Neural crest cell (in vitro differentiated cells): ENCODE measurements at regions not wholly inside any gene's neighbourhood (a gene's known extent, or its start where the extent isn't known, plus 50 kb on each side); places are given as distances from the start of the nearest gene placed in this dataset.

ENCODE experiments used
- DNase-seq: peaks from one replicate; pipeline ENCODE4 v3.0.0; 2021; ENCODE audit warnings: low read depth, mixed read lengths, low spot score
- H3K27ac Mint-ChIP-seq: one replicate; pipeline ENCODE4 v1.8.0; 2021; ENCODE audit warnings: mild to moderate bottlenecking, mixed read lengths; ENCODE audit not compliant: unreplicated experiment
- H3K27me3 Mint-ChIP-seq: 2 replicates; pipeline ENCODE4 v1.8.0; 2021; ENCODE audit warnings: low read depth, mild to moderate bottlenecking, mixed read lengths
- H3K36me3 Mint-ChIP-seq: 2 replicates; pipeline ENCODE4 v1.8.0; 2021; ENCODE audit warnings: low read depth, mild to moderate bottlenecking, mixed read lengths
- H3K4me1 Mint-ChIP-seq: 2 replicates; pipeline ENCODE4 v1.8.0; 2021; ENCODE audit warnings: mixed read lengths
- H3K4me3 Mint-ChIP-seq: one replicate; pipeline ENCODE4 v1.8.0; 2021; ENCODE audit warnings: mild to moderate bottlenecking, mixed read lengths
- H3K9me3 Mint-ChIP-seq: 2 replicates; pipeline ENCODE4 v1.8.0; 2021; ENCODE audit warnings: mixed read lengths
- CTCF ChIP-seq: fragments of 200-600 bp; sonication (generic); conservative IDR thresholded peaks from 2 replicates; pipeline ENCODE4 v1.5.0; 2021; ENCODE audit warnings: antibody characterized with exemption, mild to moderate bottlenecking

DNA sequence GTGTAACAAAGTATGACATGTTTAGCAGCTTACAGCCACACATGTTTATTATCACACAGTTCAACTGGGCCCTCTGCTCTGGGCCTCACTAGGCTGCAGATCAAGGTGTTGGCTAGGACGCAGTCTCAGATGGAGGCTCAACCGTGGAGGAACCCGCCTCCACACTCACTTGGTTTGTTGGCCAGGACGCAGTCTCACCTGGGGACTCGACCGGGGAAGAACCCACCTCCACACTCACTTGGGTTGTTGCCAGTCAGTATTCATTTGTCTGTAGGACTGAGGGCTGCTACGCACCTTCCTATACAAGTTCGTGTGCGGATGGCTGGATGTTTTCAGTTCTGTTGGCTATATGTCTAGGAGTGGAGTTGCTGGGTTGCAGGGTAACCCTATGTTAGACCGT is 240.7 kb upstream of the CIBAR2 start:
- H3K4me1 Mint-ChIP-seq = peaks cover 29% of the 10 kb centered on the region
- H3K27me3 Mint-ChIP-seq = peaks cover 3% of the 10 kb centered on the region
- no peak for TF ChIP-seq CTCF
- no peaks in the 10 kb centered on the region for H3K36me3 Mint-ChIP-seq
- DNase-seq = no peak
- no peak overlapping the region for H3K4me3 Mint-ChIP-seq
- H3K9me3 Mint-ChIP-seq = no peaks in the 10 kb centered on the region
- H3K27ac Mint-ChIP-seq = no peak overlapping the region

DNA sequence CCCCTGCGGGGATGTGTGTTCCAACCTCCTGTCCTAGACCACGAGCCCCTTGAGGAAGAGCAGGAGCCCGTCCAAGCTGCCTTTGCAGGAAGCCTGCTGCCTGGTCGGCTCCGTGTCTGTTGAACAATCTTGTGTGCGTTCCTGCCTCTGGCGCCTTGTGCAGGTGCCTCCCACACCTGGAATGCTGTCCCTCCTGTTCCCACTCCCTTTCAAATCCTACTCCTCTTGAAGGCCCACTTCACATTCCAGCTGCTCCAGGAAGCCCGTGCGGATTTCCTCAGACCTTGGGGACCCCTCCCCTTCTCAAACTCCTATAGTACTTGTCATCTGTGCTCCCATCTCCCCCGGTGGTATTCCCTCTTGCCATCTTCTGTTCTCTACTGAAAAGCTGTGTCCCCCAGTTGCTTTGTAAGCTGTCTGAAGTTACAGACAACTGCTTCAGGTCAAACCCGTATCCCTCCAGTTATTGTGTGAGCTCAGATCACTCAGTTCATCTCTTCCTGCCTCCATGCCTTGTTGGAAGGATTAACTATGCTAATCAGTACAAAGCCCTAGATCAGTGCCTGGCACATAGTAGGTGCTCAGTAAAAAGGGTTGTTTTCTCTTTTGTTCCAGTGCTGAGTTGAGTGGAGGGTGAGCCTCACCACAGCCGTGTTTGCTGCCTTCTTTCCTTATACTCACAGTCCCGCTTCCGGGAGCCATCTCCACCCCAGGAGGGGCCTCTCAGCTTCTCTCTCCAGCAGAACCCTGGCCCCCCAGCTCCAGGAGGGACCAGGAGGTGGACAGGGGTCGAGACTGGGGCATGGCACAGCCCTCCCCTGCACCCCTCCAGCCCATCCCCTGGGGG is 241.8 kb upstream of the CIBAR2 start:
- Mint-ChIP-seq H3K9me3 (no peaks in the 10 kb centered on the region), H3K4me1 (peaks cover 27% of the 10 kb centered on the region), H3K36me3 (no peaks in the 10 kb centered on the region), H3K27ac (no peak overlapping the region), H3K4me3 (no peak overlapping the region), H3K27me3 (peaks cover 1% of the 10 kb centered on the region)
- TF ChIP-seq CTCF = no peak
- DNase-seq = no peak

DNA sequence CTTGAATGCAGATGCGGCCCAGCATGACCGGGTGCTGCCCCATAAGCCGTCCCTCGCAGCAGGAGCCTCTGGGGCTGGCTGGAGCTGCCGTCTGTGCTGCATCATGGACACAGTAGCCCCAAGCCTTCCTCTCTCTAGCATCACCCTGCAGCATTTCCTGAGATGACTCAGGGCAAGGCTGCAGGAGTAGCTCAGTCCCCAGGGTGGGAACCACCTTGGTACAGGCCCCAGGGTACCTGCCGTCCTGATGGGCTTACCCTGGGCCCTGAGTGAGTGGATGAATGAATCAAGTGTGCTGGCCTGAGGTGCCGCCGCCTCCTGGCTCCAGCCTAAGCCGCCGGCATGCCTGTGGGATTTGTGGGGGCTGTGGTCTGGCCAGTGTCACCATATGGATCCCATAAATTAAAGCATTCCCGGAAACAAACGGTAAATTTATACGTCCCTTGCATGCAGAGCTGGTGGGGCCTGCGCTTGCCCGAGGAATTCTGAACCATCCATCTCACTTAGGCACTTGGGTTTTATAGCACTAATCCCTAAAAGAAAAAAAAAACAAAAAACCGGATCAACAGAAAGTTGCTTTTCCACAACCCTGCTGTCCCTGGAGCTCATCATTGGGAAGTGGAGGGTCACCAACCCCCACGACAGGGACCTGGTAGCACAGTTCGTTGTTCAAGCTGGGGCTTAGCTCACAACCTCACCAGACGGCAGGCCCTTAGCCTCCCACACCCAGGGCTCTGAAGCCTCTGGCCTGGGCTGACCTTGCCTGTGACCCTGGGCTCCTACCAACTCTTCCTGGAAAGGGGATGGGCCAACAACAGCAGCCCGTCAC is 242.6 kb upstream of the CIBAR2 start:
- TF ChIP-seq CTCF = no peak
- H3K36me3 Mint-ChIP-seq = no peaks in the 10 kb centered on the region
- H3K4me1 Mint-ChIP-seq = peaks cover 22% of the 10 kb centered on the region
- no peak overlapping the region for H3K4me3 Mint-ChIP-seq
- H3K27me3 Mint-ChIP-seq = no peaks in the 10 kb centered on the region
- DNase-seq = peak; percentile 28
- no peak overlapping the region for H3K27ac Mint-ChIP-seq
- no peaks in the 10 kb centered on the region for H3K9me3 Mint-ChIP-seq

DNA sequence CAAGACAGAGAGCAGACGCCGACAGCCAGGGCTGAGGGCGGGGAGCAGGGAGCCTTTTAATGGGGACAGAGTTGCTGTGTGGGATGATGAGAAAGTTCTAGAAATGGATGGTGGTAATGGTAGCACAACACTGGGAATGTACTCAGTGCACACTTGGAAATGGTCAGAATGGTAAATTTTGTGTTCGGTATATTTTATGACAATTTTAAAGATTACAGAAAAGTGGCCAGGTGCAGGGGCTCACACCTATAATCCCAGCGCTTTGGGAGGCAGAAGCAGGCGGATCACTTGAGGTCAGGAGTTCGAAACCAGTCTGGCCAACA is 243.2 kb upstream of the CIBAR2 start:
- Mint-ChIP-seq H3K4me1 (peaks cover 22% of the 10 kb centered on the region), H3K27me3 (no peaks in the 10 kb centered on the region), H3K36me3 (no peaks in the 10 kb centered on the region), H3K9me3 (no peaks in the 10 kb centered on the region), H3K4me3 (no peak overlapping the region), H3K27ac (no peak overlapping the region)
- no peak for TF ChIP-seq CTCF
- DNase-seq = no peak

DNA sequence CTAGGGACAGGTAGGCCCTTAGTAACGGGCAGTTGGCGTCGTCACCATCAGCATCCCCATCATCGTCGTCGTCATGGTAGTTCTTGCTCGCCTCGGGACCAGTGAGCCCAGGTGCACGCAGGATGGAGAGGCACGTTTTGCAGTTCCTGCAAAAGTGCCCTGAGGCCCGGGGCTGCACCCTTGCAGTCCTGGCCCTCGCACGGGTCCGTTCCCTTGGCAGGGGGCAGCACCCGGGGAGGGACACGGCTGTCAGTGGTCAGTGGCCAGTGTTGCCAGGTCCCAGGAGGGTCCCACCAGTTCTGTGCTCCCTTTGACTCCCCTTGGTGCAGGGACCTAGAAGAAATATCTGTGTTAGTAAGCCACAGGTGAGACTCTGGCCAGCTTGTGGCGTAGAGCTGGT is 243.9 kb upstream of the CIBAR2 start:
- peaks cover 24% of the 10 kb centered on the region for H3K4me1 Mint-ChIP-seq
- H3K9me3 Mint-ChIP-seq = no peaks in the 10 kb centered on the region
- peaks cover under 1% of the 10 kb centered on the region for H3K27me3 Mint-ChIP-seq
- H3K36me3 Mint-ChIP-seq = no peaks in the 10 kb centered on the region
- H3K27ac Mint-ChIP-seq = no peak overlapping the region
- no peak overlapping the region for H3K4me3 Mint-ChIP-seq
- TF ChIP-seq CTCF = no peak
- DNase-seq = no peak
